MM.1S (cell line): ENCODE measurements at regions not wholly inside any gene's neighbourhood (a gene's known extent, or its start where the extent isn't known, plus 50 kb on each side); places are given as distances from the start of the nearest gene placed in this dataset.

ENCODE experiments used
- DNase-seq: peaks from one replicate; pipeline ENCODE4 v3.0.0-alpha.2; 2015
- H2AFZ ChIP-seq: fragments of 300-600 bp; sonication (generic); 2 replicates; pipeline ENCODE4 v1.6.0; 2016; ENCODE audit warnings: antibody characterized with exemption, low read length
- H3F3A ChIP-seq: fragments of 300-600 bp; sonication (generic); 2 replicates; pipeline ENCODE4 v1.6.1; 2016; ENCODE audit warnings: mild to moderate bottlenecking, antibody characterized with exemption, low read length, moderate library complexity, mixed read lengths; ENCODE audit not compliant: insufficient read depth
- H3K27ac ChIP-seq: fragments of 300-600 bp; sonication (generic); 2 replicates; pipeline ENCODE4 v1.5.1; 2016; ENCODE audit warnings: mild to moderate bottlenecking, low read length
- H3K27me3 ChIP-seq: fragments of 300-600 bp; sonication (generic); replicated peaks from 2 replicates; pipeline ENCODE4 v1.6.0; 2016; ENCODE audit warnings: low read length; ENCODE audit not compliant: insufficient read depth
- H3K36me3 ChIP-seq: fragments of 300-600 bp; sonication (generic); replicated peaks from 2 replicates; pipeline ENCODE4 v1.6.1; 2016; ENCODE audit warnings: mild to moderate bottlenecking, low read length, mixed read lengths; ENCODE audit not compliant: insufficient read depth
- H3K4me1 ChIP-seq: fragments of 300-600 bp; sonication (generic); 2 replicates; pipeline ENCODE4 v1.6.1; 2016; ENCODE audit warnings: low read length, mixed read lengths
- H3K4me2 ChIP-seq: fragments of 300-600 bp; sonication (generic); 2 replicates; pipeline ENCODE4 v1.6.0; 2016; ENCODE audit warnings: low read depth, low read length
- H3K4me3 ChIP-seq: fragments of 300-600 bp; sonication (generic); 2 replicates; pipeline ENCODE4 v1.5.1; 2016; ENCODE audit warnings: low read length, mixed read lengths
- H3K79me2 ChIP-seq: fragments of 300-600 bp; sonication (generic); 2 replicates; pipeline ENCODE4 v1.6.1; 2016; ENCODE audit warnings: mixed run types, low read length, mixed read lengths
- H3K9ac ChIP-seq: fragments of 300-600 bp; sonication (generic); 2 replicates; pipeline ENCODE4 v1.6.1; 2016; ENCODE audit warnings: low read length, mixed read lengths
- H3K9me2 ChIP-seq: fragments of 300-600 bp; sonication (generic); replicated peaks from 2 replicates; pipeline ENCODE4 v1.6.1; 2016; ENCODE audit warnings: mild to moderate bottlenecking, low read length, mixed read lengths; ENCODE audit not compliant: insufficient read depth
- H3K9me3 ChIP-seq: fragments of 300-600 bp; sonication (generic); replicated peaks from 2 replicates; pipeline ENCODE4 v1.6.1; 2016; ENCODE audit warnings: mild to moderate bottlenecking, low read length, mixed read lengths; ENCODE audit not compliant: insufficient read depth
- H4K20me1 ChIP-seq: fragments of 300-600 bp; sonication (generic); 2 replicates; pipeline ENCODE4 v1.6.1; 2016; ENCODE audit warnings: mild to moderate bottlenecking, low read length, moderate library complexity, mixed read lengths; ENCODE audit not compliant: insufficient read depth
- EZH2 ChIP-seq: fragments of 300-600 bp; sonication (generic); optimal IDR thresholded peaks from 2 replicates; pipeline ENCODE3; 2017; ENCODE audit warnings: low read depth, mild to moderate bottlenecking, antibody characterized with exemption, low read length, mixed read lengths
- EZH2phosphoT487 ChIP-seq: fragments of 300-600 bp; sonication (generic); IDR thresholded peaks from 2 replicates; pipeline ENCODE4 v1.6.1; 2018; ENCODE audit warnings: antibody characterized with exemption, low read length
- TF ChIP-seq, protein P1 (sequence below): fragments of 300-600 bp; sonication (generic); IDR thresholded peaks from 2 replicates; pipeline ENCODE4 v1.5.1; 2016; ENCODE audit warnings: antibody characterized with exemption, low read length, mixed read lengths

DNA sequence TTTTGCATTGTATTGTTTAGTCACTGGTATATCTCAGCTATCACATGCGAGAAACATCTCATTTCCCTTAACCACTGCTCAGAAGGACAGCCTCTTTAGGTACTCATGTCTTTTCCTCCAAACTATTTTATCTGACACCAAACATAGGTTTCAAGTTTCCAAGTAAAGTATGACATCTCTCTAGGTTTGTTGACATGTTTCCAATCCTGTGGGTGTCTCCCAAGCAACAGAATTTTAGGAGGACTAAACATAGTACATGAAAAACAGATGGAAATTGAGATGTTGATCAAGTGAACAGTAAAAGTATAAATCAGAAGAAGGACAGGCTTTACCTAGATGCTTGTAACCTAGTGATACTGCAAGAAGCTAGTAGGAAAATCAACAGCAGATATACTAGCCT, 371.4 kb downstream of the DTHD1 start:
- Histone ChIP-seq H3K27me3 (no peaks in the 10 kb centered on the region), H3K4me1 (no peaks in the 10 kb centered on the region), H3K4me2 (no peak overlapping the region), H3K9me2 (no peaks in the 10 kb centered on the region), H3K9me3 (no peaks in the 10 kb centered on the region), H2AFZ (no peak overlapping the region), H4K20me1 (no peaks in the 10 kb centered on the region), H3K79me2 (no peaks in the 10 kb centered on the region), H3K9ac (no peak overlapping the region), H3K27ac (no peak overlapping the region), H3K4me3 (no peak overlapping the region), H3F3A (no peaks in the 10 kb centered on the region), H3K36me3 (no peaks in the 10 kb centered on the region)
- no peak for DNase-seq
- TF ChIP-seq, protein P1, sequence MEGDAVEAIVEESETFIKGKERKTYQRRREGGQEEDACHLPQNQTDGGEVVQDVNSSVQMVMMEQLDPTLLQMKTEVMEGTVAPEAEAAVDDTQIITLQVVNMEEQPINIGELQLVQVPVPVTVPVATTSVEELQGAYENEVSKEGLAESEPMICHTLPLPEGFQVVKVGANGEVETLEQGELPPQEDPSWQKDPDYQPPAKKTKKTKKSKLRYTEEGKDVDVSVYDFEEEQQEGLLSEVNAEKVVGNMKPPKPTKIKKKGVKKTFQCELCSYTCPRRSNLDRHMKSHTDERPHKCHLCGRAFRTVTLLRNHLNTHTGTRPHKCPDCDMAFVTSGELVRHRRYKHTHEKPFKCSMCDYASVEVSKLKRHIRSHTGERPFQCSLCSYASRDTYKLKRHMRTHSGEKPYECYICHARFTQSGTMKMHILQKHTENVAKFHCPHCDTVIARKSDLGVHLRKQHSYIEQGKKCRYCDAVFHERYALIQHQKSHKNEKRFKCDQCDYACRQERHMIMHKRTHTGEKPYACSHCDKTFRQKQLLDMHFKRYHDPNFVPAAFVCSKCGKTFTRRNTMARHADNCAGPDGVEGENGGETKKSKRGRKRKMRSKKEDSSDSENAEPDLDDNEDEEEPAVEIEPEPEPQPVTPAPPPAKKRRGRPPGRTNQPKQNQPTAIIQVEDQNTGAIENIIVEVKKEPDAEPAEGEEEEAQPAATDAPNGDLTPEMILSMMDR, result no peak
- TF ChIP-seq EZH2phosphoT487, result no peak
- TF ChIP-seq EZH2, result no peak

DNA sequence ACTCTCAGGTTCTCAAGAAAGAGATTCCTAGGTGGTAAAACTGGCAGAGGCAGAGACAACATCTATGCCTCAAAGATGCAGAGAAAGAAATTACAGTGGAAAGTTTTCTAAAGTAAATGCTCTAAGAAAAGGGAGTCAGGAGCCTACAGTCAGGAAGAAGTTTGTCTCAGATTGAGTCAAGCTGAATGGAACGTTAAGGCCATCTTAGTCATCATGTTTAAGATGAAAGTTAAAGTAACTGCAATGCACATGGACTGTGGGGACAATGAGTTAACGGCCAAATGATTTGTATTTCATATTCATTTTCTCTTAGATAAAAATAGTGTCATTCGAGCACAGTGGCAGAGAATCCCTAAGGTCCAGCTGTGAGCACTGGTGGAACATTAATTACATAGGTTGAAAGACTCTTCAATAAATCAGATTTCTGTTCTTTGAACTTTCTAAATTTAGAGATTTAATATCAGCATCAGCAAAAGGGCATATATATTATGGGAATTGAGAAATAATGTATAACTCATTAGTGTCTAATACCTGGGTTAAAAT, 384.6 kb downstream of the DTHD1 start:
- no peaks in the 10 kb centered on the region for H3F3A ChIP-seq
- no peak overlapping the region for H3K4me2 ChIP-seq
- no peaks in the 10 kb centered on the region for H3K4me1 ChIP-seq
- H3K27me3 ChIP-seq, result no peaks in the 10 kb centered on the region
- H3K36me3 ChIP-seq, result no peaks in the 10 kb centered on the region
- H2AFZ ChIP-seq, result no peak overlapping the region
- TF ChIP-seq EZH2 (no peak), EZH2phosphoT487 (no peak)
- TF ChIP-seq, protein P1, result no peak
- H3K9me2 ChIP-seq, result no peaks in the 10 kb centered on the region
- no peak overlapping the region for H3K9ac ChIP-seq
- no peaks in the 10 kb centered on the region for H3K9me3 ChIP-seq
- no peaks in the 10 kb centered on the region for H4K20me1 ChIP-seq
- H3K79me2 ChIP-seq, result no peaks in the 10 kb centered on the region
- no peak overlapping the region for H3K27ac ChIP-seq
- H3K4me3 ChIP-seq, result no peak overlapping the region
- DNase-seq, result no peak

DNA sequence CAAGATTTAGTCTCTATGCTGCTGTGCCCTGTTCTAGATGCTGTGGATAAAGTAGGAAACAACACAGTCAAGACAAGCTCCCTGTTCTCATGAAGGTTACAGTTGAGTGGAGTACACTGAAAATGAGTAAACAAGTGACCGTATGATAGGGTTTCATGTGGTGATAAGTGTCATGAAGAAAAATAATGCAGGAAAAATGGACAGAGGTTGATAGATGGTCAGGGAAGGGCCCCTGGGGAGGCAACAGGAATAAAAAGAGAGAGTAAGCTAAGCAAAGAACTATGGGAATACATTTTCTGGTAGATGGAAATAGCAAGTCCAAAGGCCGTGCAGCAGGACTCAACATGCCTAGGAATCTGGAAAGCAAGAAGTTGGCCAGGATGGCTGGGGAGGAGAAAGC, 394.0 kb downstream of the DTHD1 start:
- Histone ChIP-seq H3K27me3 (no peaks in the 10 kb centered on the region), H3K9me2 (no peaks in the 10 kb centered on the region), H4K20me1 (no peaks in the 10 kb centered on the region), H3K4me3 (no peak overlapping the region), H3K4me1 (no peaks in the 10 kb centered on the region), H3K4me2 (no peak overlapping the region), H3K9ac (no peak overlapping the region), H3K79me2 (no peaks in the 10 kb centered on the region), H3K9me3 (no peaks in the 10 kb centered on the region), H3F3A (no peaks in the 10 kb centered on the region), H2AFZ (no peak overlapping the region), H3K36me3 (no peaks in the 10 kb centered on the region), H3K27ac (no peak overlapping the region)
- no peak for DNase-seq
- TF ChIP-seq EZH2phosphoT487 (no peak), EZH2 (no peak)
- TF ChIP-seq, protein P1, result no peak
